DOHH2 (cell line): ENCODE measurements at regions not wholly inside any gene's neighbourhood (a gene's known extent, or its start where the extent isn't known, plus 50 kb on each side); places are given as distances from the start of the nearest gene placed in this dataset.

ENCODE experiments used
- H3F3A ChIP-seq: fragments of 200-600 bp; sonication (generic), shearing (Covaris generic); 2 replicates; pipeline ENCODE4 v1.6.0; 2016; ENCODE audit warnings: antibody characterized with exemption, mild to moderate bottlenecking; ENCODE audit not compliant: control insufficient read depth, insufficient read depth
- H3K27ac ChIP-seq: fragments of 200-600 bp; sonication (generic); 2 replicates; pipeline ENCODE4 v1.5.1; 2014; ENCODE audit warnings: low read depth, mild to moderate bottlenecking, low read length, moderate library complexity
- H3K27me3 ChIP-seq: fragments of 200-600 bp; sonication (generic); 2 replicates; pipeline ENCODE4 v1.6.1; 2014; ENCODE audit warnings: mild to moderate bottlenecking, low read length, mixed read lengths; ENCODE audit not compliant: control insufficient read depth
- H3K36me3 ChIP-seq: fragments of 200-600 bp; sonication (generic); 2 replicates; pipeline ENCODE4 v1.6.1; 2014; ENCODE audit warnings: mild to moderate bottlenecking, low read length, moderate library complexity, mixed read lengths; ENCODE audit not compliant: control insufficient read depth
- H3K4me1 ChIP-seq: fragments of 200-600 bp; sonication (generic); 2 replicates; pipeline ENCODE4 v1.6.1; 2014; ENCODE audit warnings: mild to moderate bottlenecking, low read length, mixed read lengths; ENCODE audit not compliant: control insufficient read depth
- H3K4me2 ChIP-seq: fragments of 200-600 bp; sonication (generic); 2 replicates; pipeline ENCODE4 v1.6.0; 2014; ENCODE audit warnings: mild to moderate bottlenecking, low read length, moderate library complexity
- H3K4me3 ChIP-seq: fragments of 200-600 bp; sonication (generic); 2 replicates; pipeline ENCODE4 v1.5.1; 2014; ENCODE audit warnings: mild to moderate bottlenecking, low read length, mixed read lengths
- H3K79me2 ChIP-seq: fragments of 200-600 bp; sonication (generic); 2 replicates; pipeline ENCODE4 v1.6.1; 2014; ENCODE audit warnings: mild to moderate bottlenecking, low read length, mixed read lengths; ENCODE audit not compliant: control insufficient read depth
- H3K9me2 ChIP-seq: fragments of 200-600 bp; sonication (generic); replicated peaks from 2 replicates; pipeline ENCODE4 v1.6.1; 2014; ENCODE audit warnings: mild to moderate bottlenecking, low read length, mixed read lengths; ENCODE audit not compliant: control insufficient read depth
- H3K9me3 ChIP-seq: fragments of 200-600 bp; sonication (generic); 2 replicates; pipeline ENCODE4 v1.6.1; 2014; ENCODE audit warnings: antibody characterized with exemption, low read length, mixed read lengths; ENCODE audit not compliant: control insufficient read depth, insufficient read depth
- H4K20me1 ChIP-seq: fragments of 200-600 bp; sonication (generic); 2 replicates; pipeline ENCODE4 v1.6.0; 2014; ENCODE audit warnings: low read depth, mild to moderate bottlenecking, antibody characterized with exemption, low read length, moderate library complexity; ENCODE audit not compliant: control insufficient read depth, insufficient read depth
- CTCF ChIP-seq: fragments of 200-600 bp; sonication (generic); IDR thresholded peaks from one replicate; pipeline ENCODE4 v1.5.1; 2014; ENCODE audit warnings: antibody characterized with exemption, mild to moderate bottlenecking, low read depth, low read length; ENCODE audit not compliant: poor library complexity, severe bottlenecking
- EZH2phosphoT487 ChIP-seq: fragments of 200-600 bp; sonication (generic); IDR thresholded peaks from 2 replicates; pipeline ENCODE4 v1.6.1; 2017; ENCODE audit warnings: borderline replicate concordance, mild to moderate bottlenecking, antibody characterized with exemption, low read length, moderate library complexity, mixed read lengths

- Histone ChIP-seq H3F3A (no peaks in the 10 kb centered on the region), H3K79me2 (no peaks in the 10 kb centered on the region), H3K4me3 (no peak overlapping the region), H3K9me3 (no peaks in the 10 kb centered on the region), H3K4me1 (no peaks in the 10 kb centered on the region), H3K36me3 (no peaks in the 10 kb centered on the region), H3K27ac (no peak overlapping the region), H4K20me1 (no peaks in the 10 kb centered on the region), H3K9me2 (no peaks in the 10 kb centered on the region), H3K4me2 (no peak overlapping the region), H3K27me3 (no peaks in the 10 kb centered on the region)
- TF ChIP-seq EZH2phosphoT487 (no peak), CTCF (no peak)
These were observed 90.2 kb downstream of the GPR85 start for GRCh38 chr7:112996331-112996871.

- Histone ChIP-seq H3K36me3 (no peaks in the 10 kb centered on the region), H3K27me3 (no peaks in the 10 kb centered on the region), H3K4me2 (no peak overlapping the region), H3K9me3 (no peaks in the 10 kb centered on the region), H3K4me3 (no peak overlapping the region), H3K79me2 (no peaks in the 10 kb centered on the region), H3K4me1 (peaks cover 10% of the 10 kb centered on the region), H3K27ac (no peak overlapping the region), H3F3A (no peaks in the 10 kb centered on the region), H4K20me1 (no peaks in the 10 kb centered on the region), H3K9me2 (no peaks in the 10 kb centered on the region)
- TF ChIP-seq EZH2phosphoT487 = no peak
These were observed 91.4 kb downstream of the GPR85 start for GRCh38 chr7:112995059-112995824.

DNA sequence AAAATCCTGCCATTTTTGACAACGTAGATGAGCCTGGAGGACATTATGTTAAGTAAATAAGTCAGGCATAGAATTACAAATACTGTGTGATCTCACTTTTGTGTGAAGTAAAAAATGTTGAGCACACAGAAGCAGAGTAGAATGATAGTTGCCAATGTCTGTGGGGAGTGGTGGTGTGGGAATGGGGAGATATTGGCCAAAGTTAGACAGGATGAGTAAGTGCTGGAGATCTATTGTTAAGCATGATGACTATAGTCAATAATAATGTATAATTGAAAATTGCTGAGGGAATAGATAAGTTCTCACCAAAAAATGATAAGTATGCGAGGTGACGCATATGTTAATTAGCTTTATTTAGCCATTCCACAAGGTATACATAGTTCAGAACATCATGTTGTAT lies 92.0 kb downstream of the GPR85 start:
- Histone ChIP-seq H3K9me3 (no peaks in the 10 kb centered on the region), H3K79me2 (no peaks in the 10 kb centered on the region), H3K9me2 (no peaks in the 10 kb centered on the region), H3F3A (no peaks in the 10 kb centered on the region), H3K4me3 (no peak overlapping the region), H3K27ac (no peak overlapping the region), H3K36me3 (no peaks in the 10 kb centered on the region), H4K20me1 (no peaks in the 10 kb centered on the region), H3K4me1 (peaks cover 11% of the 10 kb centered on the region), H3K4me2 (no peak overlapping the region), H3K27me3 (no peaks in the 10 kb centered on the region)
- TF ChIP-seq CTCF (no peak), EZH2phosphoT487 (no peak)

DNA sequence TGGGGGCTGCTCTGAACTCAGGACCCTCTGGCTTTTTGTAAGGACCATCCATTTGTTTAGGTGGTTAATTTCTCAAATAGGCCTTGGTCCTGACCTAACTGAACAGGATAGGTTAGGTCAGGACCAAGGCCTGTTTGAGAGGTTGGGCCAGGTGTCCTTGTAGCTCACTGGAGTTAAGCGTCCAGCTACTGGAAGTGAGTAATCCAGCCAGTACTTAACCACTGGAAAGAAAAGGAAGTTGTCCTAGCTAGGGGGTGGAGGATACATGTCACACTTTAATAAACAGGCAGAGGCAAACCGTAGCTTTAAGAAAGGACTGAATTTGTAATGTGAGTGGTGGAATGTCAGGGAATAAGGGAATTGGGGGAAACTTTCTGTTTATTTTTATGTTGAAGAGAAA lies 96.0 kb downstream of the GPR85 start:
- Histone ChIP-seq H3K9me2 (no peaks in the 10 kb centered on the region), H3K4me3 (no peak overlapping the region), H3K4me2 (0 out of 2 replicates have a peak overlapping the region, but pooled peaks have one; percentile 5), H3K27me3 (no peaks in the 10 kb centered on the region), H3F3A (no peaks in the 10 kb centered on the region), H3K79me2 (no peaks in the 10 kb centered on the region), H3K36me3 (no peaks in the 10 kb centered on the region), H4K20me1 (no peaks in the 10 kb centered on the region), H3K27ac (no peak overlapping the region), H3K9me3 (no peaks in the 10 kb centered on the region), H3K4me1 (peaks cover 29% of the 10 kb centered on the region)
- no peak for TF ChIP-seq CTCF
- no peak for TF ChIP-seq EZH2phosphoT487
